ENCODE measurements at regions not wholly inside any gene's neighbourhood (a gene's known extent, or its start where the extent isn't known, plus 50 kb on each side); places are given as distances from the start of the nearest gene placed in this dataset.

- TF ChIP-seq TARDBP (IDR thresholded peaks at IDR 0.05) (no peak), LEF1 (IDR thresholded peaks at IDR 0.05; ENCODE audit: borderline replicate concordance) (no peak), HDGF (IDR thresholded peaks at IDR 0.05; ENCODE audit: borderline replicate concordance) (no peak), CTBP1 (IDR thresholded peaks at IDR 0.05; ENCODE audit: borderline replicate concordance) (no peak), ELF4 (IDR thresholded peaks at IDR 0.05) (no peak), ARNT (IDR thresholded peaks at IDR 0.05) (no peak), NFRKB (IDR thresholded peaks at IDR 0.05) (no peak), L3MBTL2 (conservative IDR thresholded peaks at IDR 0.05) (no peak), ZNF384 (IDR thresholded peaks at IDR 0.05) (no peak), PKNOX1 (IDR thresholded peaks at IDR 0.05) (no peak), FOXA1 (IDR thresholded peaks at IDR 0.05) (no peak), SP1 (IDR thresholded peaks at IDR 0.05) (no peak), BHLHE40 (IDR thresholded peaks at IDR 0.05; ENCODE audit: borderline replicate concordance) (no peak), FOXM1 (IDR thresholded peaks at IDR 0.05; ENCODE audit: borderline replicate concordance) (no peak), SUZ12 (IDR thresholded peaks at IDR 0.05) (no peak), FOXK2 (IDR thresholded peaks at IDR 0.05) (no peak)
- POLR2A ChIA-PET: no interaction called here
- CTCF ChIA-PET: no interaction called here
- no peak for DNase-seq (ENCODE audit: extremely low spot score)
Observed at GRCh38 chr10:42921951-42922350, 139.4 kb downstream of the BMS1 start.

GRCh38 chr10:42924484-42924883, 141.9 kb downstream of the BMS1 start:
- POLR2A ChIA-PET: no interaction called here

GRCh38 chr10:42926843-42927242, 144.2 kb downstream of the BMS1 start:
- ChIA-PET CTCF (no interaction called here), POLR2A (no interaction called here)
- DNase-seq (ENCODE audit: extremely low spot score): peak; percentile 58

More at GRCh38 chr10:42924484-42924883, 141.9 kb downstream of the BMS1 start:
- CTCF ChIA-PET: no interaction called here
- no peak for DNase-seq (ENCODE audit: extremely low spot score)
- TF ChIP-seq PKNOX1 (IDR thresholded peaks at IDR 0.05): peak; percentile 27; the same call in 1 of the 2 replicates
- TF ChIP-seq ELF4 (IDR thresholded peaks at IDR 0.05): no peak

GRCh38 chr10:42928064-42928463, 145.5 kb downstream of the BMS1 start:
- ChIA-PET POLR2A (no interaction called here), CTCF (no interaction called here)
- no peak for TF ChIP-seq CTBP1 (IDR thresholded peaks at IDR 0.05; ENCODE audit: borderline replicate concordance)
- TF ChIP-seq FOXK2 (IDR thresholded peaks at IDR 0.05): no peak
- no peak for TF ChIP-seq FOXA1 (IDR thresholded peaks at IDR 0.05)
- no peak for TF ChIP-seq TARDBP (IDR thresholded peaks at IDR 0.05)
- no peak for TF ChIP-seq FOXM1 (IDR thresholded peaks at IDR 0.05; ENCODE audit: borderline replicate concordance)
- TF ChIP-seq SP1 (IDR thresholded peaks at IDR 0.05): no peak
- no peak for TF ChIP-seq NFRKB (IDR thresholded peaks at IDR 0.05)
- TF ChIP-seq BHLHE40 (IDR thresholded peaks at IDR 0.05; ENCODE audit: borderline replicate concordance): no peak
- no peak for TF ChIP-seq LEF1 (IDR thresholded peaks at IDR 0.05; ENCODE audit: borderline replicate concordance)
- TF ChIP-seq PKNOX1 (IDR thresholded peaks at IDR 0.05): no peak
- TF ChIP-seq SUZ12 (IDR thresholded peaks at IDR 0.05): no peak
- no peak for TF ChIP-seq ARNT (IDR thresholded peaks at IDR 0.05)
- TF ChIP-seq ZNF384 (IDR thresholded peaks at IDR 0.05): no peak
- no peak for TF ChIP-seq HDGF (IDR thresholded peaks at IDR 0.05; ENCODE audit: borderline replicate concordance)
- TF ChIP-seq ELF4 (IDR thresholded peaks at IDR 0.05): no peak
- no peak for TF ChIP-seq L3MBTL2 (conservative IDR thresholded peaks at IDR 0.05)
- DNase-seq (ENCODE audit: extremely low spot score): no peak

More at GRCh38 chr10:42926843-42927242, 144.2 kb downstream of the BMS1 start:
- TF ChIP-seq FOXA1 (IDR thresholded peaks at IDR 0.05): no peak
- no peak for TF ChIP-seq LEF1 (IDR thresholded peaks at IDR 0.05; ENCODE audit: borderline replicate concordance)
- no peak for TF ChIP-seq CTBP1 (IDR thresholded peaks at IDR 0.05; ENCODE audit: borderline replicate concordance)

GRCh38 chr10:42929236-42929635, 146.6 kb downstream of the BMS1 start:
- no peak for DNase-seq (ENCODE audit: extremely low spot score)
- CTCF ChIA-PET: no interaction called here
- no peak for TF ChIP-seq L3MBTL2 (conservative IDR thresholded peaks at IDR 0.05)
- POLR2A ChIA-PET: no interaction called here

- ChIA-PET POLR2A (no interaction called here), CTCF (no interaction called here)
- no peak for TF ChIP-seq SP1 (IDR thresholded peaks at IDR 0.05)
- TF ChIP-seq PKNOX1 (IDR thresholded peaks at IDR 0.05): no peak
- TF ChIP-seq SUZ12 (IDR thresholded peaks at IDR 0.05): no peak
- TF ChIP-seq FOXM1 (IDR thresholded peaks at IDR 0.05; ENCODE audit: borderline replicate concordance): no peak
- no peak for TF ChIP-seq ZNF384 (IDR thresholded peaks at IDR 0.05)
- no peak for TF ChIP-seq CTBP1 (IDR thresholded peaks at IDR 0.05; ENCODE audit: borderline replicate concordance)
- no peak for TF ChIP-seq BHLHE40 (IDR thresholded peaks at IDR 0.05; ENCODE audit: borderline replicate concordance)
- no peak for TF ChIP-seq ELF4 (IDR thresholded peaks at IDR 0.05)
- TF ChIP-seq HDGF (IDR thresholded peaks at IDR 0.05; ENCODE audit: borderline replicate concordance): no peak
- TF ChIP-seq FOXA1 (IDR thresholded peaks at IDR 0.05): no peak
- TF ChIP-seq ARNT (IDR thresholded peaks at IDR 0.05): no peak
- no peak for TF ChIP-seq L3MBTL2 (conservative IDR thresholded peaks at IDR 0.05)
- no peak for TF ChIP-seq FOXK2 (IDR thresholded peaks at IDR 0.05)
- no peak for TF ChIP-seq LEF1 (IDR thresholded peaks at IDR 0.05; ENCODE audit: borderline replicate concordance)
- no peak for TF ChIP-seq TARDBP (IDR thresholded peaks at IDR 0.05)
- no peak for TF ChIP-seq NFRKB (IDR thresholded peaks at IDR 0.05)
- no peak for DNase-seq (ENCODE audit: extremely low spot score)
Observed at GRCh38 chr10:42929993-42930392, 146.9 kb upstream of the RET start.

Measured in HEK293T (cell line).